Trophoblast cell (in vitro differentiated cells and primary cell): ENCODE measurements at regions not wholly inside any gene's neighbourhood (a gene's known extent, or its start where the extent isn't known, plus 50 kb on each side); places are given as distances from the start of the nearest gene placed in this dataset.
"Not testable (repeated sequence)": the region's sequence is repeated elsewhere in the genome, so short reads cannot be mapped to it uniquely, and the experiment has no call there.

ENCODE experiments used
- DNase-seq, 2 donors: peaks; one replicate each; pipeline ENCODE4 v3.0.0-alpha.2; 2016
- H2AFZ ChIP-seq: 2 replicates; pipeline ENCODE4 v1.6.1; 2013; ENCODE audit warnings: low read length, moderate library complexity, mild to moderate bottlenecking; ENCODE audit not compliant: insufficient read depth, poor library complexity
- H2AK5ac ChIP-seq: 2 replicates; pipeline ENCODE4 v1.6.1; 2013; ENCODE audit warnings: mild to moderate bottlenecking, low read length
- H2BK120ac ChIP-seq: 2 replicates; pipeline ENCODE4 v1.6.1; 2013; ENCODE audit warnings: low read length, mild to moderate bottlenecking, moderate library complexity; ENCODE audit not compliant: insufficient read depth, poor library complexity
- H2BK12ac ChIP-seq: 2 replicates; pipeline ENCODE4 v1.6.1; 2013; ENCODE audit warnings: mild to moderate bottlenecking, low read length, moderate library complexity
- H2BK5ac ChIP-seq: 2 replicates; pipeline ENCODE4 v1.6.1; 2013; ENCODE audit warnings: low read length, low read depth, moderate library complexity, mild to moderate bottlenecking; ENCODE audit not compliant: poor library complexity
- H3K14ac ChIP-seq: 2 replicates; pipeline ENCODE4 v1.6.1; 2013; ENCODE audit warnings: mild to moderate bottlenecking, low read length
- H3K18ac ChIP-seq: 2 replicates; pipeline ENCODE4 v1.6.1; 2013; ENCODE audit warnings: mild to moderate bottlenecking, low read length
- H3K23ac ChIP-seq: 2 replicates; pipeline ENCODE4 v1.6.1; 2013; ENCODE audit warnings: low read length
- H3K27ac ChIP-seq: 2 replicates; pipeline ENCODE4 v1.5.1; 2013; ENCODE audit warnings: low read depth, mild to moderate bottlenecking, inconsistent platforms, low read length, moderate library complexity
- H3K27me3 ChIP-seq: 2 replicates; pipeline ENCODE4 v1.6.1; 2013; ENCODE audit warnings: inconsistent platforms, mild to moderate bottlenecking, low read length, moderate library complexity; ENCODE audit not compliant: insufficient read depth
- H3K36me3 ChIP-seq, 2 experiments: 1 replicate in 1 of 2; 2 replicates in 1 of 2; pipeline ENCODE4 v1.6.1; 2013; ENCODE audit warnings: low read length in 2 of 2, mild to moderate bottlenecking in 2 of 2, moderate library complexity in 1 of 2; ENCODE audit not compliant: insufficient read depth in 2 of 2, control insufficient read depth in 1 of 2
- H3K4ac ChIP-seq: 2 replicates; pipeline ENCODE4 v1.6.1; 2013; ENCODE audit warnings: low read depth, mild to moderate bottlenecking, low read length, moderate library complexity
- H3K4me1 ChIP-seq, 2 experiments: 1 replicate in 1 of 2; 2 replicates in 1 of 2; pipeline ENCODE4 v1.6.1; 2013; ENCODE audit warnings: low read length in 2 of 2, mild to moderate bottlenecking in 2 of 2, moderate library complexity in 1 of 2; ENCODE audit not compliant: insufficient read depth in 2 of 2, control insufficient read depth in 1 of 2
- H3K4me2 ChIP-seq: 2 replicates; pipeline ENCODE4 v1.6.1; 2013; ENCODE audit warnings: inconsistent platforms, mild to moderate bottlenecking, low read length, moderate library complexity
- H3K4me3 ChIP-seq: 2 replicates; pipeline ENCODE4 v1.5.1; 2013; ENCODE audit warnings: mild to moderate bottlenecking, low read depth, low read length, inconsistent platforms
- H3K79me1 ChIP-seq: one replicate; pipeline ENCODE4 v1.6.1; 2013; ENCODE audit warnings: low read length
- H3K79me2 ChIP-seq: 2 replicates; pipeline ENCODE4 v1.6.1; 2013; ENCODE audit warnings: low read length, mild to moderate bottlenecking; ENCODE audit not compliant: control insufficient read depth, insufficient read depth, poor library complexity
- H3K9ac ChIP-seq: 2 replicates; pipeline ENCODE4 v1.6.1; 2013; ENCODE audit warnings: mild to moderate bottlenecking, low read length
- H3K9me3 ChIP-seq: 2 replicates; pipeline ENCODE4 v1.6.1; 2013; ENCODE audit warnings: low read depth, mild to moderate bottlenecking, control low read depth, inconsistent platforms, low read length; ENCODE audit not compliant: insufficient read depth
- H4K12ac ChIP-seq: 2 replicates; pipeline ENCODE4 v1.6.1; 2013; ENCODE audit warnings: low read depth, mild to moderate bottlenecking, low read length, moderate library complexity
- H4K8ac ChIP-seq: 2 replicates; pipeline ENCODE4 v1.6.1; 2013; ENCODE audit warnings: low read depth, mild to moderate bottlenecking, low read length, moderate library complexity
- H4K91ac ChIP-seq: one replicate; pipeline ENCODE4 v1.6.1; 2013; ENCODE audit warnings: low read depth, mild to moderate bottlenecking, low read length, moderate library complexity
- WGBS: extraction: QIAGEN DNeasy Blood & Tissue Kit; methylation state at CpG from one replicate; pipeline ENCODE4 v1.1.7; 2013; ENCODE audit warnings: missing lambda C conversion rate; ENCODE audit not compliant: insufficient read length, insufficient coverage; ENCODE audit errors: extremely low coverage; 5-methylcytosine and 5-hydroxymethylcytosine counted together

DNA sequence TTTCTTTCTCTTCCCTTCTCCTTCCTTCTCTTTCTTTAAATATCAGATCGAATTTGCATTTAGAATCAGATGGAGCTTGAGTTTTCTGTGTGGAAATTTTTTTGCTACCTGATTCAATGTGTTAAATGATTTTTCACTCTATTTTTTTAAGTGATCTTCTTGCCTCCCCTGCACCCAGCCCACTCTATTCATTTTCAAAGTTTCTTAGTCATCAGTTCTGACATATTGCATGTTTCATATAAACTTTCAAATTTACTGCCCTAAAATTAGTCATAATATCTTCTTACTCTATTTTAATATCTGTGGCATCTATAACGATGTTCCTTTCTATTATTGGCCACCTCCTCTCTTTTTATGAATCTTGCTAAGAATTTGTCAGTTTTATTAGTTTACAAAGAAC is 69.1 kb downstream of the MTNR1B start:
- Histone ChIP-seq H2AFZ (no peak overlapping the region), H3K79me2 (no peaks in the 10 kb centered on the region), H4K91ac (no peak overlapping the region), H3K4me1 (no peaks in the 10 kb centered on the region), H3K36me3 (no peaks in the 10 kb centered on the region), H2BK12ac (no peak overlapping the region), H2BK120ac (no peak overlapping the region), H2BK5ac (no peak overlapping the region), H3K9me3 (no peaks in the 10 kb centered on the region), H4K8ac (no peak overlapping the region), H3K23ac (no peak overlapping the region), H3K9ac (no peak overlapping the region), H3K18ac (no peak overlapping the region), H2AK5ac (no peak overlapping the region), H3K27ac (no peak overlapping the region), H3K4ac (no peak overlapping the region), H3K4me2 (no peak overlapping the region), H3K27me3 (no peaks in the 10 kb centered on the region), H4K12ac (no peak overlapping the region), H3K79me1 (no peaks in the 10 kb centered on the region), H3K4me3 (no peak overlapping the region), H3K14ac (no peak overlapping the region)
- DNase-seq = no peak
- WGBS = 100% methylated on average over 1 of the region's 2 CpGs

DNA sequence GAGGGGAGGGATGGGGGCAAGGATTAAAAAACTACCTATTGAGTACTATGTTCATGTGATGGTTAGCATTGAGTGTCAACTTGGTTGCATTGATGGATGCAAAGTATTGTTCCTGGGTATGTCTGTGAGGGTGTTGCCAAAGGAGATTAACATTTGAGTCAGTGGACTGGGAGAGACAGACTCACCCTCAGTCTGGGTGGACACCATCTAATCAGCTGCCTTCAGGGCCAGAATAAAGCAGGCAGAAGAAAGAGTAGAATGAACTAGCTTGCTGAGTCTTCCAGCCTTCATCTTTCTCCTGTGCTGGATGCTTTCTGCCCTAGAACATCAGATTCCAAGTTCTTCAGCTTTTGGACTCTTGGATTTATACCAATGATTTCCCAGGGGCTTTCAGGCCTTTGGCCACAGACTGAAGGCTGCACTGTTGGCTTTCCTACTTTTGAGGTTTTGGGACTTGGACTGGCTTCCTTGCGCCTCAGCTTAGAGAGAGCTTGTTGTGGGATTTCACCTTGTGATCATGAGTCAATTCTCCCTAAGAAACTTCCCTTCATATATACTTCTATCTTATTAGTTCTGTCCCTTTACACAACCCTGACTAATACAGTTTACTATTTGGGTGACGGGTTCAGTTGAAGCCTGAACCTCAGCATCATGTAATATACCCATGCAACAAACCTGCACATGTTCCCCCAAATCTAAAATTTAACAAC is 70.2 kb downstream of the MTNR1B start:
- Histone ChIP-seq H3K9ac (no peak overlapping the region), H3K18ac (no peak overlapping the region), H3K4me2 (no peak overlapping the region), H3K79me1 (no peaks in the 10 kb centered on the region), H3K4me3 (no peak overlapping the region), H2AFZ (no peak overlapping the region), H2BK12ac (no peak overlapping the region), H3K9me3 (no peaks in the 10 kb centered on the region), H4K8ac (no peak overlapping the region), H3K23ac (no peak overlapping the region), H4K12ac (no peak overlapping the region), H3K27me3 (no peaks in the 10 kb centered on the region), H3K27ac (no peak overlapping the region), H3K4me1 (no peaks in the 10 kb centered on the region), H3K14ac (no peak overlapping the region), H3K36me3 (no peaks in the 10 kb centered on the region), H3K79me2 (no peaks in the 10 kb centered on the region), H4K91ac (no peak overlapping the region), H2AK5ac (no peak overlapping the region), H2BK5ac (no peak overlapping the region), H2BK120ac (no peak overlapping the region), H3K4ac (no peak overlapping the region)
- no peak for DNase-seq
- WGBS = no CpG with 5 or more reads among the region's 2 CpGs

DNA sequence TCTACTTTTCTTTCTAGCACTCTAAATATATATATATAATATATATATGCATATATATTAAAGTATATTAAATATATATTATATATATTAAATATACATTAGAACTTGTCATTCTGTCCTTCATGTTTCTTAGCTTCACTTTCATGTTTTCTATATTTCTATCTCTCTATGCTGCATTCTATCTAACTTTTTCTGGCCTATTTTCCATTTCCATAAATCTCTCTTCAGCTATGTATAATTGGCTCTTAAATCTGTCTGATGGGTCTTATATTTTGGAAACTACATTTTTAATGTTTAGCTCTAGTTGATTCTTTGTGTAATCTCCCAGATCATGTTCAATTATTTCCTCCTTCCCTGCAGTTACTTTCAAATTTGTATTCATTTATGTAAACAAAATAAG is 72.2 kb downstream of the MTNR1B start:
- Histone ChIP-seq H2BK12ac (no peak overlapping the region), H3K27ac (no peak overlapping the region), H3K79me1 (no peaks in the 10 kb centered on the region), H3K36me3 (no peaks in the 10 kb centered on the region), H2AFZ (no peak overlapping the region), H4K8ac (no peak overlapping the region), H4K91ac (no peak overlapping the region), H3K4me2 (no peak overlapping the region), H3K9me3 (no peaks in the 10 kb centered on the region), H3K79me2 (no peaks in the 10 kb centered on the region), H4K12ac (no peak overlapping the region), H3K27me3 (no peaks in the 10 kb centered on the region), H2AK5ac (no peak overlapping the region), H3K23ac (no peak overlapping the region), H3K4me1 (no peaks in the 10 kb centered on the region), H2BK5ac (no peak overlapping the region), H3K14ac (no peak overlapping the region), H3K4me3 (no peak overlapping the region), H3K9ac (no peak overlapping the region), H3K4ac (no peak overlapping the region), H3K18ac (no peak overlapping the region), H2BK120ac (no peak overlapping the region)
- no peak for DNase-seq

DNA sequence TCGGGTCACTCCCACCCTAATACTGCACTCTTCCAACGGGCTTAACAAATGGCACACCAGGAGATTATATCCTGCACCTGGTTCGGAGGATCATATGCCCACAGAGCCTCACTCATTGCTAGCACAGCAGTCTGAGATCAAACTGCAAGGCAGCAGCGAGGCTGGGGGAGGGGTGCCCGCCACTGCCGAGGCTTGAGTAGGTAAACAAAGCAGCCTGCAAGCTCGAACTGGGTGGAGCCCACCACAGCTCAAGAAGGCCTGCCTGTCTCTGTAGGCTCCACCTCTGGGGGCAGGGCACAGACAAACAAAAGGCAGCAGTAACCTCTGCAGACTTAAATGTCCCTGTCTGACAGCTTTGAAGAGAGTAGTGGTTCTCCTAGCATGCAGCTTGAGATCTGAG is 73.7 kb downstream of the MTNR1B start:
- not testable (repeated sequence) for H2BK120ac ChIP-seq, H3K79me2 ChIP-seq, H3K14ac ChIP-seq, H3K4me2 ChIP-seq, H3K4me3 ChIP-seq, H3K27ac ChIP-seq, H2AFZ ChIP-seq, H3K36me3 ChIP-seq, H4K8ac ChIP-seq, DNase-seq, H2BK5ac ChIP-seq, H3K9ac ChIP-seq, H3K18ac ChIP-seq, H4K91ac ChIP-seq, H4K12ac ChIP-seq, H3K27me3 ChIP-seq, H2AK5ac ChIP-seq, H3K4me1 ChIP-seq, H3K4ac ChIP-seq, H3K23ac ChIP-seq, H3K79me1 ChIP-seq, H3K9me3 ChIP-seq, H2BK12ac ChIP-seq
- no CpG with 5 or more reads among the region's 7 CpGs for WGBS
